GM12878 (cell line): ENCODE measurements at regions not wholly inside any gene's neighbourhood (a gene's known extent, or its start where the extent isn't known, plus 50 kb on each side); places are given as distances from the start of the nearest gene placed in this dataset.

Source experiments
- ATAC-seq: fragments of 200-7000 bp; cut with Tn5 transposase; 3 replicates; pipeline ENCODE4 v1.9.1; 2020; ENCODE audit warnings: mild to moderate bottlenecking, moderate library complexity
- BruUV-seq: library from RNA; stranded (reverse); fragments of 400-500 nt; replicated peaks from 2 replicates; lab custom pipeline; 2021; lab: Mats Ljungman, UMichigan
- CTCF ChIA-PET: fragments of 300-600 bp; sonication (Branson Sonifier 250); formaldehyde crosslinking; extraction: SDS; loops from one replicate; lab custom pipeline; 2021; ENCODE audit warnings: inconsistent platforms; lab: Yijun Ruan, JAX
- POLR2A ChIA-PET: fragments of 350-600 bp; formaldehyde crosslinking; extraction: SDS; loops from one replicate; lab custom pipeline; 2021; ENCODE audit warnings: inconsistent platforms; lab: Charles Lee
- RAD21 ChIA-PET: fragments of 300-600 bp; sonication (Branson Sonifier 250); formaldehyde crosslinking; loops from one replicate; lab custom pipeline; 2023; ENCODE audit warnings: antibody characterized with exemption; ENCODE audit not compliant: unreplicated experiment; lab: Charles Lee
- SMC1A ChIA-PET: fragments of 300-600 bp; sonication (Branson Sonifier 250); formaldehyde crosslinking; loops from one replicate; lab custom pipeline; 2023; ENCODE audit not compliant: unreplicated experiment, uncharacterized antibody; lab: Charles Lee
- DNase-seq: peaks from one replicate; pipeline ENCODE4 v3.0.0-alpha.2; 2011; ENCODE audit warnings: low read depth, low spot score
- FAIRE-seq: peaks from 3 replicates; lab custom pipeline; 2011; peaks lifted over from hg19 to GRCh38; lab: Jason Lieb, UNC
- H2AFZ ChIP-seq: 2 replicates; pipeline ENCODE4 v1.6.0; 2011; ENCODE audit warnings: low read depth, low read length, control low read depth; ENCODE audit not compliant: control insufficient read depth
- H3K27ac ChIP-seq: 2 replicates; pipeline ENCODE4 v1.5.1; 2011; ENCODE audit warnings: control low read depth; ENCODE audit not compliant: control insufficient read depth, insufficient read depth
- H3K27me3 ChIP-seq, 2 experiments: replicated peaks in 1 of 2; 2 replicates each; pipeline versions ENCODE4 v1.6.0 to v1.6.1; 2011; ENCODE audit warnings: low read length in 1 of 2; ENCODE audit not compliant: control insufficient read depth in 2 of 2, insufficient read depth in 2 of 2
- H3K36me3 ChIP-seq, 2 experiments: 2 replicates each; pipeline ENCODE4 v1.5.1; 2011; ENCODE audit warnings: low read length in 1 of 2; ENCODE audit not compliant: control insufficient read depth in 2 of 2, insufficient read depth in 2 of 2
- H3K4me1 ChIP-seq: 2 replicates; pipeline ENCODE4 v1.6.1; 2011; ENCODE audit warnings: mild to moderate bottlenecking, low read length, moderate library complexity, mixed read lengths; ENCODE audit not compliant: control insufficient read depth, insufficient read depth
- H3K4me2 ChIP-seq: 2 replicates; pipeline ENCODE4 v1.6.0; 2011; ENCODE audit warnings: control low read depth; ENCODE audit not compliant: control insufficient read depth, insufficient read depth
- H3K4me3 ChIP-seq: fragments of 200-600 bp; sonication (generic); 2 replicates; pipeline ENCODE4 v1.5.1; 2016
- H3K79me2 ChIP-seq: 2 replicates; pipeline ENCODE4 v1.6.0; 2011; ENCODE audit warnings: low read length; ENCODE audit not compliant: control insufficient read depth, insufficient read depth
- H3K9ac ChIP-seq: 2 replicates; pipeline ENCODE4 v1.8.0; 2011; ENCODE audit warnings: low read length, control low read depth, mixed read lengths; ENCODE audit not compliant: control insufficient read depth, insufficient read depth
- H3K9me3 ChIP-seq: replicated peaks from 3 replicates; pipeline ENCODE4 v1.5.1; 2011; ENCODE audit warnings: mild to moderate bottlenecking, low read length; ENCODE audit not compliant: control insufficient read depth, insufficient read depth
- H4K20me1 ChIP-seq: 2 replicates; pipeline ENCODE4 v1.6.0; 2011; ENCODE audit not compliant: control insufficient read depth, insufficient read depth
- BRCA1 ChIP-seq: IDR thresholded peaks from 2 replicates; pipeline ENCODE4 v1.6.1; 2011; ENCODE audit warnings: low read depth, low read length, improper control_type of control experiment
- ESRRA ChIP-seq: IDR thresholded peaks from 2 replicates; pipeline ENCODE4 v1.6.1; 2012; ENCODE audit warnings: mild to moderate bottlenecking, low read length, improper control_type of control experiment
- ETV6 ChIP-seq, 2 experiments: fragments of 450-650 bp in 1 of 2; IDR thresholded peaks in 1 of 2; conservative IDR thresholded peaks in 1 of 2; 2 replicates each; pipeline ENCODE4 v1.6.1; 2014; ENCODE audit warnings: antibody characterized with exemption in 1 of 2, borderline replicate concordance in 1 of 2, low read depth in 1 of 2, mild to moderate bottlenecking in 1 of 2, moderate library complexity in 1 of 2
- KAT2A ChIP-seq: conservative IDR thresholded peaks from 2 replicates; pipeline ENCODE4 v1.6.1; 2011; ENCODE audit warnings: low read depth, low read length; ENCODE audit not compliant: control insufficient read depth
- MTA3 ChIP-seq: IDR thresholded peaks from 2 replicates; pipeline ENCODE4 v1.6.1; 2012; ENCODE audit warnings: low read length, inconsistent platforms, borderline replicate concordance
- PRDM15 ChIP-seq: fragments of 450-650 bp; formaldehyde crosslinking; IDR thresholded peaks from 2 replicates; pipeline ENCODE4 v1.4.0; 2020; ENCODE audit warnings: mild to moderate bottlenecking, moderate library complexity
- SP1 ChIP-seq: IDR thresholded peaks from one replicate; pipeline ENCODE4 v1.6.1; 2011; ENCODE audit warnings: low read depth, low read length
- SUZ12 ChIP-seq: fragments of 200-600 bp; sonication (generic); IDR thresholded peaks from one replicate; pipeline ENCODE4 v1.6.1; 2018; ENCODE audit warnings: antibody characterized with exemption, mild to moderate bottlenecking; ENCODE audit not compliant: unreplicated experiment
- WGBS: methylation state at CpG from one replicate; pipeline ENCODE4 v1.1.6; 2016; ENCODE audit warnings: low lambda C conversion rate; ENCODE audit not compliant: insufficient replicate concordance, insufficient coverage; ENCODE audit errors: missing lambda C conversion rate; 5-methylcytosine and 5-hydroxymethylcytosine counted together
- in situ Hi-C: fragments of 300-500 bp; cut with MboI; formaldehyde crosslinking; loops from 9 replicates; pipeline ENCODE4 v1.14.3; 2018; ENCODE audit warnings: mixed read lengths
- intact Hi-C: fragments of 100-400 bp; cut with micrococcal nuclease; formaldehyde crosslinking; loops from one replicate; pipeline ENCODE4 v1.14.2; 2022; ENCODE audit not compliant: unreplicated experiment
- TF ChIP-seq, protein P1 (sequence below): IDR thresholded peaks from 2 replicates; pipeline ENCODE4 v1.6.1; 2012; ENCODE audit warnings: low read depth, low read length, improper control_type of control experiment
- TF ChIP-seq, protein P2 (sequence below): IDR thresholded peaks from 2 replicates; pipeline ENCODE4 v1.6.1; 2012; ENCODE audit warnings: low read length, inconsistent platforms
- TF ChIP-seq, protein P3 (sequence below): fragments of 150-350 bp; IDR thresholded peaks from 2 replicates; pipeline ENCODE4 v1.6.1; 2016; ENCODE audit warnings: low read depth, low read length
- TF ChIP-seq, protein P4 (sequence below): fragments of 450-650 bp; conservative IDR thresholded peaks from 2 replicates; pipeline ENCODE4 v1.6.1; 2017; ENCODE audit warnings: mild to moderate bottlenecking, moderate library complexity

GRCh38 chr1:200319148-200319547 lies 90.7 kb downstream of the ZNF281 start:
- H3K9me3 ChIP-seq: no peaks in the 10 kb centered on the region
- intact Hi-C loops (no loop called here), in situ Hi-C loops (no loop called here)
- ChIA-PET RAD21 (no interaction called here), SMC1A (interaction anchor here (0.9 kb wide), 1 partner anchor 239 kb away, joined by 3 read pairs; no protein-coding TSS in a partner anchor), POLR2A (no interaction called here), CTCF (interaction anchor here (1.4 to 3.2 kb wide), 2 partner anchors 12 to 191 kb away, joined by 4 to 14 read pairs; no protein-coding TSS in a partner anchor)
- H3K4me2 ChIP-seq: no peak overlapping the region
- H3K27ac ChIP-seq: no peak overlapping the region
- H3K4me3 ChIP-seq: no peak overlapping the region
- 0 out of 4 replicates have a peak, but pooled peaks cover 0 to 4% of the 10 kb centered on the region in 2 experiments for H3K27me3 ChIP-seq
- no peaks in the 10 kb centered on the region for H3K79me2 ChIP-seq
- no peak for FAIRE-seq
- no peak for ATAC-seq
- DNase-seq: no peak
- H3K4me1 ChIP-seq: no peaks in the 10 kb centered on the region
- H2AFZ ChIP-seq: no peak overlapping the region
- WGBS: 32% methylated on average over 1 of the region's 1 CpG
- BruUV-seq: no TSS peak
- no peaks in the 10 kb centered on the region for H3K36me3 ChIP-seq
- no peaks in the 10 kb centered on the region for H4K20me1 ChIP-seq
- H3K9ac ChIP-seq: no peak overlapping the region
- TF ChIP-seq, protein P1, sequence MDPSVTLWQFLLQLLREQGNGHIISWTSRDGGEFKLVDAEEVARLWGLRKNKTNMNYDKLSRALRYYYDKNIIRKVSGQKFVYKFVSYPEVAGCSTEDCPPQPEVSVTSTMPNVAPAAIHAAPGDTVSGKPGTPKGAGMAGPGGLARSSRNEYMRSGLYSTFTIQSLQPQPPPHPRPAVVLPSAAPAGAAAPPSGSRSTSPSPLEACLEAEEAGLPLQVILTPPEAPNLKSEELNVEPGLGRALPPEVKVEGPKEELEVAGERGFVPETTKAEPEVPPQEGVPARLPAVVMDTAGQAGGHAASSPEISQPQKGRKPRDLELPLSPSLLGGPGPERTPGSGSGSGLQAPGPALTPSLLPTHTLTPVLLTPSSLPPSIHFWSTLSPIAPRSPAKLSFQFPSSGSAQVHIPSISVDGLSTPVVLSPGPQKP: no peak
- no peak for TF ChIP-seq KAT2A
- TF ChIP-seq, protein P2, sequence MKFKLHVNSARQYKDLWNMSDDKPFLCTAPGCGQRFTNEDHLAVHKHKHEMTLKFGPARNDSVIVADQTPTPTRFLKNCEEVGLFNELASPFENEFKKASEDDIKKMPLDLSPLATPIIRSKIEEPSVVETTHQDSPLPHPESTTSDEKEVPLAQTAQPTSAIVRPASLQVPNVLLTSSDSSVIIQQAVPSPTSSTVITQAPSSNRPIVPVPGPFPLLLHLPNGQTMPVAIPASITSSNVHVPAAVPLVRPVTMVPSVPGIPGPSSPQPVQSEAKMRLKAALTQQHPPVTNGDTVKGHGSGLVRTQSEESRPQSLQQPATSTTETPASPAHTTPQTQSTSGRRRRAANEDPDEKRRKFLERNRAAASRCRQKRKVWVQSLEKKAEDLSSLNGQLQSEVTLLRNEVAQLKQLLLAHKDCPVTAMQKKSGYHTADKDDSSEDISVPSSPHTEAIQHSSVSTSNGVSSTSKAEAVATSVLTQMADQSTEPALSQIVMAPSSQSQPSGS: no peak
- TF ChIP-seq, protein P3, sequence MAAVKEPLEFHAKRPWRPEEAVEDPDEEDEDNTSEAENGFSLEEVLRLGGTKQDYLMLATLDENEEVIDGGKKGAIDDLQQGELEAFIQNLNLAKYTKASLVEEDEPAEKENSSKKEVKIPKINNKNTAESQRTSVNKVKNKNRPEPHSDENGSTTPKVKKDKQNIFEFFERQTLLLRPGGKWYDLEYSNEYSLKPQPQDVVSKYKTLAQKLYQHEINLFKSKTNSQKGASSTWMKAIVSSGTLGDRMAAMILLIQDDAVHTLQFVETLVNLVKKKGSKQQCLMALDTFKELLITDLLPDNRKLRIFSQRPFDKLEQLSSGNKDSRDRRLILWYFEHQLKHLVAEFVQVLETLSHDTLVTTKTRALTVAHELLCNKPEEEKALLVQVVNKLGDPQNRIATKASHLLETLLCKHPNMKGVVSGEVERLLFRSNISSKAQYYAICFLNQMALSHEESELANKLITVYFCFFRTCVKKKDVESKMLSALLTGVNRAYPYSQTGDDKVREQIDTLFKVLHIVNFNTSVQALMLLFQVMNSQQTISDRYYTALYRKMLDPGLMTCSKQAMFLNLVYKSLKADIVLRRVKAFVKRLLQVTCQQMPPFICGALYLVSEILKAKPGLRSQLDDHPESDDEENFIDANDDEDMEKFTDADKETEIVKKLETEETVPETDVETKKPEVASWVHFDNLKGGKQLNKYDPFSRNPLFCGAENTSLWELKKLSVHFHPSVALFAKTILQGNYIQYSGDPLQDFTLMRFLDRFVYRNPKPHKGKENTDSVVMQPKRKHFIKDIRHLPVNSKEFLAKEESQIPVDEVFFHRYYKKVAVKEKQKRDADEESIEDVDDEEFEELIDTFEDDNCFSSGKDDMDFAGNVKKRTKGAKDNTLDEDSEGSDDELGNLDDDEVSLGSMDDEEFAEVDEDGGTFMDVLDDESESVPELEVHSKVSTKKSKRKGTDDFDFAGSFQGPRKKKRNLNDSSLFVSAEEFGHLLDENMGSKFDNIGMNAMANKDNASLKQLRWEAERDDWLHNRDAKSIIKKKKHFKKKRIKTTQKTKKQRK: no peak
- no peak for TF ChIP-seq PRDM15
- no peak for TF ChIP-seq SUZ12
- TF ChIP-seq SP1: no peak
- TF ChIP-seq ESRRA: no peak
- no peak for TF ChIP-seq BRCA1
- TF ChIP-seq MTA3: no peak
- TF ChIP-seq ETV6 (conservative IDR thresholded peaks at IDR 0.05 in 1 of 2, IDR thresholded peaks at IDR 0.05 in 1 of 2; ENCODE audit: borderline replicate concordance in 1 of 2, low read depth in 1 of 2): no peak
- TF ChIP-seq, protein P4, sequence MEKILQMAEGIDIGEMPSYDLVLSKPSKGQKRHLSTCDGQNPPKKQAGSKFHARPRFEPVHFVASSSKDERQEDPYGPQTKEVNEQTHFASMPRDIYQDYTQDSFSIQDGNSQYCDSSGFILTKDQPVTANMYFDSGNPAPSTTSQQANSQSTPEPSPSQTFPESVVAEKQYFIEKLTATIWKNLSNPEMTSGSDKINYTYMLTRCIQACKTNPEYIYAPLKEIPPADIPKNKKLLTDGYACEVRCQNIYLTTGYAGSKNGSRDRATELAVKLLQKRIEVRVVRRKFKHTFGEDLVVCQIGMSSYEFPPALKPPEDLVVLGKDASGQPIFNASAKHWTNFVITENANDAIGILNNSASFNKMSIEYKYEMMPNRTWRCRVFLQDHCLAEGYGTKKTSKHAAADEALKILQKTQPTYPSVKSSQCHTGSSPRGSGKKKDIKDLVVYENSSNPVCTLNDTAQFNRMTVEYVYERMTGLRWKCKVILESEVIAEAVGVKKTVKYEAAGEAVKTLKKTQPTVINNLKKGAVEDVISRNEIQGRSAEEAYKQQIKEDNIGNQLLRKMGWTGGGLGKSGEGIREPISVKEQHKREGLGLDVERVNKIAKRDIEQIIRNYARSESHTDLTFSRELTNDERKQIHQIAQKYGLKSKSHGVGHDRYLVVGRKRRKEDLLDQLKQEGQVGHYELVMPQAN: no peak
